HG02588 (cell line): ENCODE measurements at regions not wholly inside any gene's neighbourhood (a gene's known extent, or its start where the extent isn't known, plus 50 kb on each side); places are given as distances from the start of the nearest gene placed in this dataset.

Experiments
- ATAC-seq: cut with Tn5 transposase; IDR thresholded peaks from one replicate; pipeline ENCODE4 v1.9.1; 2021; ENCODE audit warnings: mild to moderate bottlenecking, moderate library complexity; ENCODE audit not compliant: unreplicated experiment

GRCh38 chr1:4086085-4086850, 186.2 kb upstream of the C1orf174 start:
- ATAC-seq, result no peak

GRCh38 chr1:4086921-4087320, 186.8 kb upstream of the C1orf174 start:
- no peak for ATAC-seq

- no peak for ATAC-seq
These were observed 187.7 kb upstream of the C1orf174 start for GRCh38 chr1:4087530-4088420.

GRCh38 chr1:4088676-4089075, 188.6 kb upstream of the C1orf174 start:
- ATAC-seq, result no peak

- no peak for ATAC-seq
These were observed 189.5 kb upstream of the C1orf174 start for GRCh38 chr1:4089421-4090175.

- no peak for ATAC-seq
These were observed 190.5 kb upstream of the C1orf174 start for GRCh38 chr1:4090556-4090955.

- no peak for ATAC-seq
These were observed 191.0 kb upstream of the C1orf174 start for GRCh38 chr1:4090976-4091660.

GRCh38 chr1:4091996-4092395, 191.9 kb upstream of the C1orf174 start:
- no peak for ATAC-seq

- ATAC-seq, result no peak
These were observed 193.9 kb upstream of the C1orf174 start for GRCh38 chr1:4093856-4094565.

GRCh38 chr1:4095433-4095971, 195.4 kb upstream of the C1orf174 start:
- no peak for ATAC-seq

GRCh38 chr1:4101459-4102161, 201.5 kb upstream of the C1orf174 start:
- ATAC-seq, result no peak

GRCh38 chr1:4105300-4105880, 205.3 kb upstream of the C1orf174 start:
- ATAC-seq, result no peak

GRCh38 chr1:4106731-4107130, 206.7 kb upstream of the C1orf174 start:
- ATAC-seq, result no peak

GRCh38 chr1:4107291-4107690, 207.2 kb upstream of the C1orf174 start:
- no peak for ATAC-seq

GRCh38 chr1:4108331-4108730, 208.3 kb upstream of the C1orf174 start:
- ATAC-seq, result no peak

- ATAC-seq, result no peak
These were observed 208.9 kb upstream of the C1orf174 start for GRCh38 chr1:4108758-4109627.

- ATAC-seq, result no peak
These were observed 209.5 kb upstream of the C1orf174 start for GRCh38 chr1:4109628-4109940.

- no peak for ATAC-seq
These were observed 210.8 kb upstream of the C1orf174 start for GRCh38 chr1:4110888-4111287.
